GM19397 (cell line): ENCODE measurements at regions not wholly inside any gene's neighbourhood (a gene's known extent, or its start where the extent isn't known, plus 50 kb on each side); places are given as distances from the start of the nearest gene placed in this dataset.
A peak's percentile ranks its signal among the peaks of the same experiment; 100 is the strongest.

ENCODE experiments used
- ATAC-seq: cut with Tn5 transposase; IDR thresholded peaks from one replicate; pipeline ENCODE4 v1.9.1; 2021; ENCODE audit warnings: mild to moderate bottlenecking, moderate library complexity; ENCODE audit not compliant: unreplicated experiment

DNA sequence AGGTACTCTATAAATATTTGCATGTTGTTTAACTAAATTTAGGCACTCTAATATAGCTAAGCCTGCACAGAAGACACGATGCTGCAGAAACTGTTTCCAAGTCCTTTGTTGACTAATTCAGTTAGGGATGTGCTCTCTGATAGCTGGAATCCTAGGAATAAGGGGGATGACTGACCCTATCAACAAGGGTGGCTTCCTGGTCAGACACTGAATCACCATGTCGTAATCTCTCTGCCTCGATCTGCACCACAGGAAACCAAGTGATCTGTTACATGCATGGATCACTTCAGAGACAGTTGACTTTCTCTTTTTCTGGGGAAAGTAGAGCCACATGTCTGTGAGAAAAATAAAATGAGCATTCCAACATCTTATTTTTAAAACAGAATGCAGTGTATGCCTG, 169.1 kb downstream of the GUCY2F start:
- no peak for ATAC-seq

DNA sequence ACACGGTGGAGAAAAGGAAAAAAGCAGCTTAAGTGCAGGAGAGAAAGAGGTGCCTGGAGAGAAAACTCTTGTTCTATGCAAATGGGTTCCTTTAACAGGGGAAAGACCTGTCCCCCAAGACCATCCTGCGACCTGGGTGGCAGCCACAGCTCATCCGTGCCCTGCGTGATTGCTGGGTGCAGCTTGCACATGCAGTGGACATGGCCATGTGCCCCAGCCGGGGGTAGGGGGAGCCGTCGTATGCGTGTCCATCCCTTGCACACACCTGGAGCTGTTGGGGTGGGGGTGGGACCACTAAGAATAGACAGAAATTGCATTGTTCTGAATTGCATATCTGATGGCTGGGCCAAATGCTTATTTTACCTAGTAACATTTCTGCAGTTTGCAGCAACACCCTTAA, 171.9 kb downstream of the GUCY2F start:
- ATAC-seq, result no peak

DNA sequence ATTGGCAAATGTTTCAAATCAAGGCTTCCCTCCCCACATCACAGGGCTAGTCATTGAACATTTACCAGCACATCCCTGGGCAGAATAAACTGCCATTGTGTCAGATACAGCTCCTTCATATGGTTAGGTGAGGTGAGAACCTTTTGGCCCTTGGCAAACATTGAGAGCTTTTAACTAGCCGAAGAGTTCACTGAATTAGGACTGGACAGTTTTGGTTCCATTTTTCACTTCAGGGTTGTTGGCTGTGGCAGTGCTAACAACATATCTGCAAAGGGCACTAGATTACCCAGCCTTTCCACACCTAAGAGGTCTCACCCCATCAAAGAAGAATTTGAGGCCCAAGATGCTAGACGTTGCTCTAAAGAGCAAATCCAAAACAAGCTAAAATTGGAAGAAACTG, 180.7 kb downstream of the GUCY2F start:
- ATAC-seq, result no peak

DNA sequence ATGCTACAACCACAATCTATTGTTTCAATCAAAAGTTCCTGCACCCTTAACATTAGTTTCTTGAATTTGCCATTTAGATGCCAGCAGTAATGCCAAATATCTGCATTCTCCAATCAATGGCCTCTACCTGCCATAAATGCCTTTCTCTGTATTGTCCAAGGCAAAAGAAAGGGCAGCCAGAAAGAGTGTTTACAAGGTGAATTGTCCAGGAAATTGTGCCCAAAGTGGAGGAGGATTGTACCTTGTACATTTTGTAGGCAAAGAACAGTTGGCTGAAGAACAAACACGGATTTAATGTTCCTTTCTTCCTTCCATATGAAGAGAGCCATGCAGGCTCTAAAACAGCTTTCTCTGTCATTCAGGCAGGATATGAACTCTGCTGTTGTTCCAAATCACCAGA, 181.5 kb downstream of the GUCY2F start:
- ATAC-seq, result no peak

DNA sequence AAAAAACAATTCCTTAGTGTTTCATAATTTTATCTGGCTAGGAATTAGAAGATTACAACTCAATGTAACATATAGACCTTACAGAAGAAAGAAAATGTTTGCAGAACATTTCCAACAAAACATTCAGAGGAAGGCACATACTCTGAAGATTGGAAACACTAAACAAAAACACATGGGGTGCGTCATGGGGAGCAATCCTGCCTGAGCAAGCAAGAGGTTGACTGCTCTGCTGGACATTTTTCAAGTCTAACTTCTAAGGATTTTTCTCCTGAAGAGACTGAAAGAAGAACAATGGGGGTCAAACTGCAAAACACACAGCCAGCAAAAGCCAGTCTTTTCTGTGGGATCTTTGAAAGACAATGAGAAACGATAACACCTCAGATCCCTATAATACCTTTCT, 182.8 kb downstream of the GUCY2F start:
- no peak for ATAC-seq

DNA sequence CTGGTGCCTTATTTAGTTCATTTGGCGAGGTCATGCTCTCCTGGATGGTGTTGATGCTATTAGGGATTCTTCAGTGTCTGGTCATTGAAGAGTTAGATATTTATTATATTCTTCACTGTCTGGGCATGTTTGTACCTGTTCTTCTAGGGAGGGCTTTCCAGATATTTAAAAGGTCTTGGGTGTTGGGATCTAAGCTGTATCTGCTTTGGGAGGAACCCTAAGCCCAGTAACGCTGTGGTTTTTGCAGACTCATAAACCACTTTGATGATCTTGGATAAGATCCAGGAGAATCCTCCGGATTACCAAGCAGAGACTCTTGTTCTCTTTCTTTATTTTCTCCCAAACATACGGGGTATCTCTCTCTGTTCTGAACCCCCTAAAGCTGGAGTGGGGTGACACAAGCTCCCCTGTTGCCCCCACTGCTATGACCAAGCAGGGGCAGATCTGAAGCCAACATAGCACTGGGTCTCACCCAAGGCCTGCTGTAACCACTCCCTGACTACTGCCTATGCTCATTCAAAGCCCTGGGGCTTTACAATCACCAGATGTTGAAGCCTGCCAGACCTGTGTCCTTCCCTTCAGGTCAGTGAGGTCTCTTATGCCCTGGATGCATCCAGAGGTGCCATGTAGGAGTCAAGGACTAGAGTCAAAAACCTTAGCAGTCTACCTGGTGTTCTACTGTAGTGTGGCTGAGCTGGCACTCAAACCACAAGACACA, 187.6 kb downstream of the GUCY2F start:
- no peak for ATAC-seq

DNA sequence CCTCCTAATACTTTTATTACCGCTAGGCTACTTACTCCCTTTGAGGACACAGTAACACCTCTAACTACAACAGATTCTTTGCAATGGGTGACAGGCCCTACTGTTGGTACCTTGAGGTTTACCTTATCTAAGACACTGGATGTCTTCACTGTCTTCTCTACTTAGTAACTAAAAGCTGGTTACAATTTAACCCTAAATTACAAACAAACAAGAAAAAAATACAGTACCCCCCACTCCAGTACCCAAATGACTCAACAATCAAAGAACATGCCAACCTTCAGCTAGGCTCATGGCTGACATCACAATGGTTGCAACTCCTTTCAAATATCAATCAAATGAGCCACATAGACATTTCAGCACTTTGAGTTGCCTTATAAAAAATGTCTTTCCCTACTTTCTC, 198.0 kb downstream of the GUCY2F start:
- no peak for ATAC-seq

DNA sequence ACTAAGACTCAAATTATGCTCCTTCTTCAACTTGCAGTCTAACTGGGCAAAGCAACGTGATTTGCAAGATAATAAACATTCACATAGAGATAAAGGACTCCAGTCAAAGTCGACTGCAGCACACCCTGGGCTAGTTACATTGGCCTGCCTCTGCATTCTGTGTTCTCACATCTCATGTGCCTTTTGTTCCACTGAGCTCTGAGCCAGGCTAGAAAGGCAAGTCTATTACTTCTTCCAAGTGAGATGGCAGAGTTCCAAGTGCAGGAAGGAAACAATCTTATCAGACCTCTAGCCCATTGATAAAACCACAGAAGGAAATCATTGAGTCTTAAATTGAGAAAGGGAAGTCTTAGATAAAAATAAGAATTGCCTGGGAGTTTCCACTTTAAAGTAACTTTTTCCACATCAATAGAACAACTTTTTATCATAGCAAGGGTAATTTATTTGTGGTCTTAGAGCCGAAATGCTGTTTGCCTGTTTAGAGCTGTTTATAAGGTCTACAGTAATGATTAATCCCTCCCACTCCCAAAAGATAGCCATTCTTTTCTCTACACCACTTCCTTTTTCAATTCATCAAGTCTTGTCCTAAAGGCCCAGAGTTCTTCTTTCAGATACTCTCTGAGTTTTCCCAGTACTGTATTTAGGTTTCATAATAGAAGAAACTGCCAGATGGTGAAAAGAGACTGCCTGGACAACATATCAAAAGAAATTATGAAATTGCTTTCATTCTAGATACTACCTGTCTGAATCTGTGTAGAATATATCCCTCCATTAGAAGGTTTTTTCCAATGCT, 200.2 kb downstream of the GUCY2F start:
- ATAC-seq, result no peak

DNA sequence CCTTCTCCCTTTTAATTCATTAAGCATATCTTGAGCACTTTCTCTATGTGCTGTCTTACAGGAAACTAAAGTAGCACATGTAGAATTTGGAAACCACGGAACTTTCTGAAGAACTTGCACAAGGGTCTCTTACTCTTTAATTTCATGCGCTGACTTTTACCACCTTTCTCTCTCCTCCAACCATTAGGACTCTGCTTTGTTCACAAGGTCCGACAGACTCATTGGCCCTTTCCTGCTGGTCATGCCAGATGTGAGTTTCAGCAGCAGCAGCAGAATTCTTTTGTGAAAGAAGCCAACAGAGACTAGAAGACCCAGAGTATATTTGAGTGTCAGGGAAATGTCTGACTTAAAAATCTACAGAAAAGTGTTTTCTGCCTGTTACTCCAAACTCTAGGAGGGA, 207.1 kb downstream of the GUCY2F start:
- no peak for ATAC-seq

DNA sequence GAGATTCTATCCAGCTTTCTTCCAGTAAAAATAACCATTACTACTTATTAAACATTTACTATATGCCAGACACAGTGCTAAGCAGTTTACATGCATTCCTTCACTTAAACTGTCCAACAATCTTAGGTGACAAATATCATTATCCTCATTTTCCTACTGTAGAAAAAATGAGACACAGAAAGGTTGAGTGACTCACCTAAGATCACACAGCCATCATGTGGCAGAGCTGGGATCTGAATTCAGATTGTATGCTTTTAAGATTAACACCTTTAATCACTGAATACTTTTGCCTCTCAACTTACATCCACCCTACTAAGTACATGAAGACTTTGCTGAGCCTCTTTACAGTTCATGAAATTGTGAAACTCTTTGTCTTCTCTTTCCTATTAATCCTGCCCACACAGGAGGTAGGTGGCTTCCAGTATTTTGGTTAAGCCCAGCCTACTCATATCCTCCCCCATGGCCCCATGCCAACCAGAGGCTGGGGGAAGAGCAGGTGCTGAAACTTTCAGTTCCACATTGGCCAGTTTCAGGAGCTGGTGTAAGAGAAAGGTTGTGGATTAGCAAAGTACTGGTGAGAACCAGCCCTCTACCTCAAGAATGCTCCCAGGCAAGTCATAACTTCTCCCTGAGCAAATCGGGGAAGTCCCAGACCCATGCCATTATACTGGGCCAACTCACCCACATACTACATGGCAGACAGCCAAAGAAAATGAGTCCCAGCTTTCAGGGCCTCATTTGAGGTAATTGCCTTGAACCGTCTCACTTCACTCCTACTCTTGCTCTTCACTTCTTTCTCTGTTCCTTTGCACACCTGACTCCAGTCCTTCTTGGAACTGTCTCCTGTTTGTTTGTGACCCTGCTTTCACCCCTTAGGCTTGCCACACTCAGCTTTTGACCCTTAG, 211.1 kb downstream of the GUCY2F start:
- ATAC-seq, result peak; percentile 95

DNA sequence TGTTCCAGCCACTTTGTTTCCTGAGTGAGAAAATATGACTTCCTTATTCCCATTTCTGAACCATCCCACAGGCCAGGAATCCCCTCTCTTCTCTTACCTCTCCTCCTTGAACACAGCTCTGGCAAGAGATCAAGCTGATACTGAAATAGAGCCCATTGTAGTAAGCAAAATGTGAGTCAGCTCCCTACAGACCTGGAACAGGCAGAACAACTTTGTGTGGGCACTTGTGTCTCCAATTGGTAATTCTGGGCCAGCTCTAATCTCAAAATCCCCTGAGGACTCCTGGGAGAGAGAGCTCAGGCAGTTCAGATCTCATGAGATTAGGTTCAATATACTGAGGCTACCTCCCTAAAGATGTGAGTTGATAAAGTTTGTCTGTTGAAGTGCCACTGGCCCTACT, 213.5 kb downstream of the GUCY2F start:
- no peak for ATAC-seq

DNA sequence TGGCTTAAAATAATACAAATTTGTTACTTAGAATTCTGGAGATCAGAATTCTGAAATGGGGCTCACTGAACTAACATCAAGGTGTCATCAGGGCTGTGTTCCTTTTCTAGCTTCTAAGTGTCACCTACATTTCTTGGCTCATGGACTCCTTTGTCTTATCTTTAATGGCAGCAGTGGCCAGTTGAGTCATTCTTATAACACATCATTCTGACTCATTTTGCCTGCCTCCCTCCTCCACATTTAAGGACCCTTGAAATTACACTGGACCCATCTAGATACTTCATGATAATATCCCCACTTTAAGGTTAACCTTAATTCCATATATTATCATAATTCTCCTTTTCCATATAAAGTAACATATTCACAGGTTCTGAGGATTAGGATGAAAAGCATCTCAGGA, 215.9 kb downstream of the GUCY2F start:
- no peak for ATAC-seq

DNA sequence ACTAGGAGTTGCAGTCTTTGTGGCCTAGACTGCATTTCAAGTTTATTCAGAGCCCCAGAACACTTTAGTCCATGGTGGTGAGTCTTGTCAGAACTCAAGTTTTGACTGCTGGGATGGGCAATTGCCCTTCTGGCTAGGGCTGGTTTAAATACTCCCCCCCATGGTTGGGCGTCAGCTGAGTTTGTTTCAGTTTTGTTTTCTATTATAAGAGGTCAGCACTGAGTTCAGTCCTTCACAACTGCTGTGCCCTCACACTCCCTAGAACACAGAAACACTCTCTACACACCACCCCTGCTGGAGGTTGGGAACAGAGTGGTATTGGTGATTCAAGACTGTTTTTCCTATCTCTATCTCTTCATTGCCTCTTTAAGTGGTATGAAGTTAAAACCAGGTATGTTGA, 217.0 kb downstream of the GUCY2F start:
- peak; percentile 61 for ATAC-seq

DNA sequence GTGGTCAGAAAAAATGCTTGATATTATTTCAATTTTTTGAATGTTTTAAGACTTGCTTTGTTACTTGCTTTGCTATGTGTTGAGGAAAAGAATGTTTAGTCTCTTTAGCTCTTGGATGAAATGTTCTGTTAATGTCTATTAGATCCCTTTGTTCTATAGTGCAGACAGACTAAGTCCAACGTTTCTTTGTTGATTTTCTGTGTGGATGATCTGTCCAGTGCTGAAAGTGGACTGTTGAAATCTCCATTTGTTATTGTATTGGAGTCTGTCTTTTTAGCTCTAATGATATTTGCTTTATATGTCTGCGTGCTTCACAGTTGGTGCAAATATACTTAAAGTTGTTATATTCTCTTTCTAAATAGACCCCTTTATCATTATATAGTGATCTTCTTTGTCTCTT, 220.6 kb downstream of the GUCY2F start:
- ATAC-seq, result no peak

DNA sequence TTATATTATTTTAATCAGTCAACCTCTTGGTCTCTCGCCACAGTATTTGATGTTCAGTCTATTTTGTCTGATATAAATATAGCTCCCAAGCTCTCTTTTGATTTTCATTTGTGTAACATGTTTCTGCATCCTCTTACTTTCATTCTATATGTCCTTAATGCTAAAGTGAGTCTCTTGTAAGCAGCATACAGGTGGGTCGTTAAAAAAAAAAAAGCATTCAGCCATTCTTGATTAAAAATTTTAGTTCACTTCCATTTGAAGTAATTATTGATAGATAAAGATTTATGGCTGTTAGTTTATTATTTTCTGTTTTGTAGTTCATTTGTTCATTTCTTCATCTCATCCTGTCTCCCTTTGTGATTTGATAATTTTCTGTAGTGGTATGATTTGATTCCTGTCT, 229.1 kb downstream of the GUCY2F start:
- no peak for ATAC-seq

DNA sequence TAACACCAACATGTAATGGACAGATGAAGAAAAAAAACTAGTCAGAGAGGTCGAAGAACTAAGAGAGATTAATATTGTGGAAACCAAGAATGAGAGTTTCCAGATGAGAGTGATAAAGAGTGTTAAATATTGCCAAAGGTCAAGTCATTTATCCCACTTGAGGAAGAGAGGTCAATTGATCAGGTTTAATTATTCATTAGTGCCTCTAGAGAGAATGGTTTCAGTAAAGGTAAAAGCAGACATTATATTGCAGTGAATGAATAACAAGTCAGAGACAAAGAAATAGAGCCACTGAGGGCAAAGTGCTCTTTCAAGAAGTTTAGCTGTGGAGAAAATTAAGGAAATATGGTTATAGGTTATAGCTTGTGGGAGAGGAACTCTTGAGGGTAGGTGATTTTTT, 263.1 kb downstream of the GUCY2F start:
- no peak for ATAC-seq

DNA sequence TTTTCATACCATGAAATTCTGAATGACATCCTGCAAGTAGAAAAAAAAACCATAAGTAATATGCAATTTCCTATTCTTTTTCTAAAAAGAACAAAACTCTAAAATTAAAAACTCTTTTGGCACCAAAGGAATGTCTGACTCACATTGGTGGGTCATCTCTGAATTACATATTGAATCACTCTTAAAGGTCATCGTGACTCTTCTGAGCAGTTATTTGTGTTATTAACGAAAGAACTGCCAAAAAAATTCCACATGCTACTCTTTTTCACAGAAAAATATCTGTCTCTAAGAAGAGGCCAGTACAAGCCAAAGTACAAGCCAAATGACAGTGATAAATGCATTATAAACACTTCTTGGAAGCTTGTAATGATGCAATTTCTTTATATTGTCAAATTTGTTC, 282.2 kb downstream of the GUCY2F start:
- no peak for ATAC-seq

DNA sequence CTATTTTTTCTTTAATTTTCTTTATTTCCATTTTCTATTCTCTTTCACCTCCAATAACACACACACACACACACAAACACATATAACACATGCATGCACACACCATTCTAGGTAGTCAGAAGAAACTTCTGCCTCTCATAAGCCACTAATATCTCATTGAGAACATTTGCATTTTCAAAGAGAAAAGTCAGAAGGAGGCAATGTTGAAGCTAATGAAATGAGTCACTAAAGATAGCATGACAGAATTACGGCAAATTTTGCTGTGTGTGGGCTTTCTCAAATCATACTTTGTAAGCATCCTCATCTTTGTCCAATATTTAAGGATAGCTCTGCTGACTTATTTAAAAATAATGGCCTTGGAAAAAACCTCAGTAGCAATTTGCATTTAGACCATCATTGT, 291.3 kb downstream of the GUCY2F start:
- ATAC-seq, result no peak

DNA sequence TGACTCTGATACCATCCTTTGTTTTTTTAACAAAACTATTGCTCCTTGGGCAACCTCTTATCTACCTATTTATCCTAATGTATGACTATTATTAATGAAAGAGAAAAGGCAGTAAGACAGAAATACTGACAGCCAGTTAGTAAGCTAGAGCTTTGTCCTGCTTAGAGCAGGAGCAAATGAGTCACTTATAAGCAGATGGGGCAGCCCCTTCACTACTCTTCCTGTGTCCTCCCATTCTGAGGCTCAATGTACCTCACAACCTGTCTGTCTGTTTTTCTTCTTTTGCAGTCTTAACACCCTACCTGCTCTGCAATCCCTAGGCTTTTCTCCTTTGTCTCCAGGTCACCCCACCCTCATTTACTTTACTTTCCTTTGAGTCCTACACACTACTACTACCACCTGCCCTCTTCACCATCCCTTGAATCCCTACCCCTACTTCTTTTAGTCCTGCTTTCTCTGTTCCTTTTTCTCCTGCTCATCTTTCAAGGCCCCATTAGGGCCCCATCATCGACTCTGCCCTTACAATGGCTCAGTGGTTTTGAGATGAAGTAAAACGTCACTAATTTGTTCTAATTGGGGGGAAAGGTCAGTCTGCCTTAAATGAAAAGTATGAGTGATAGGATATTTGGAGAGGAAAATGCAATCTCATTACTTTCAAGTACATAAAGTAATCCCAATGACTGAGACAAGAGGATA, 294.3 kb downstream of the GUCY2F start:
- peak; percentile 77 for ATAC-seq

DNA sequence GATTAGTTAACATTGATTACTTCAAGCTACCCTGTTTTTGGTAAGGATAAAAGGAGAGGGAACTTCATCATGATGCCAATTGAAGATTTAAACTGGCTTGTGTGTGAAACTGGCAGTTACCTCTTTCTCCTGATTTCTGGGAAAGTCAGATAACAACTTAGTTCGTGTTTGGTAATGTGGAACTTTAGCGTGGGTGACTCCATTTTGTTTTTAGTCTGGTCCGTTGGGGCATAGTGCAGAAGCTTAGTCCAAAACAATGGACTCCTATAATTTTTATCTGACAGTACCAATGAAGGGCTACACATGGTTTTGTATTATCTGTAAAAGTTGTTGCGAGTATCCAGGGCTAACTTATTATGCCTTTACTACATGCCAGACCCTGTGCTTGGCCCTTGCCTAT, 294.9 kb downstream of the GUCY2F start:
- no peak for ATAC-seq
